ENCODE measurements at regions not wholly inside any gene's neighbourhood (a gene's known extent, or its start where the extent isn't known, plus 50 kb on each side); places are given as distances from the start of the nearest gene placed in this dataset.

DNA sequence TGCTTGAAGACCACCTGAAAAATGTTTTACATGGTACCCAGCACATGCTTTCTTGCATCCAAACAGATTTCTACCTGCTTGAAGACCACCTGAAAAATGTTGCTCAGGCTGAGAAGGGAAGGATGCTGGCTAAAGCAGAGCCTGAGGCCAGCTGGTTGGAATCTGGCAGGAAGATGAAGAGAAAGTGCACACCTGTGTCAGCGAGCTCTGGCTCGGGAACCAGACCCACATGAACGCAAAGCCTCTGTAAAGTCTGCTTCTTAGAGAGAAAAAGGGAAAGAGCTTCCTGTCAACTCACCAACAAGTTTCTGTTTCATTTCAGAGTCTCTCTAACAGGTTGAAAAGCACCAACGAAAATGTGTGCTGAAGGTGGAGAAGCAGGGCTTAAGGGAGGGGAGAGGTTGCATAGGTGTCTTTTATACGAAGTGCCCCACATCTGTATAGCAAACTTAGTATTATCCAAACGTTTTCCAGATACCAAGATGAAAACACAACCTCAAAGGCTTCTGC is 226.0 kb downstream of the TOX3 start:
- no TSS peak for BruUV-seq (replicated peaks)
- H3K4me3 ChIP-seq (ENCODE audit: low read depth, low read length, poor library complexity, severe bottlenecking) = no peak overlapping the region
- no peak overlapping the region for H3K4me2 ChIP-seq (ENCODE audit: low read length)
- DNase-seq (ENCODE audit: low spot score) = no peak
- H3K27ac ChIP-seq (ENCODE audit: low read depth, low read length, poor library complexity, severe bottlenecking) = no peak overlapping the region
- no peaks in the 10 kb centered on the region for H3K4me1 ChIP-seq (ENCODE audit: insufficient read depth, low read length, poor library complexity, severe bottlenecking)
- no peaks in the 10 kb centered on the region for H3K9me2 ChIP-seq (ENCODE audit: insufficient read depth, low read length)
- ChIA-PET CTCF (ENCODE audit: unreplicated experiment) (no interaction called here), POLR2A (no interaction called here)
- no peak overlapping the region for H2AFZ ChIP-seq (ENCODE audit: low read length)
- H3K36me3 ChIP-seq (ENCODE audit: insufficient read depth, low read length) = no peaks in the 10 kb centered on the region
- no peaks in the 10 kb centered on the region for H3K79me2 ChIP-seq (ENCODE audit: insufficient read depth, low read depth, low read length)
- intact Hi-C loops (cut with micrococcal nuclease; ENCODE audit: unreplicated experiment) = no loop called here
- H4K20me1 ChIP-seq (ENCODE audit: insufficient read depth, low read length) = no peaks in the 10 kb centered on the region
- no peak for TF ChIP-seq EZH2phosphoT487 (IDR thresholded peaks at IDR 0.05; ENCODE audit: borderline replicate concordance, low read depth, low read length)
- TF ChIP-seq, protein P1, sequence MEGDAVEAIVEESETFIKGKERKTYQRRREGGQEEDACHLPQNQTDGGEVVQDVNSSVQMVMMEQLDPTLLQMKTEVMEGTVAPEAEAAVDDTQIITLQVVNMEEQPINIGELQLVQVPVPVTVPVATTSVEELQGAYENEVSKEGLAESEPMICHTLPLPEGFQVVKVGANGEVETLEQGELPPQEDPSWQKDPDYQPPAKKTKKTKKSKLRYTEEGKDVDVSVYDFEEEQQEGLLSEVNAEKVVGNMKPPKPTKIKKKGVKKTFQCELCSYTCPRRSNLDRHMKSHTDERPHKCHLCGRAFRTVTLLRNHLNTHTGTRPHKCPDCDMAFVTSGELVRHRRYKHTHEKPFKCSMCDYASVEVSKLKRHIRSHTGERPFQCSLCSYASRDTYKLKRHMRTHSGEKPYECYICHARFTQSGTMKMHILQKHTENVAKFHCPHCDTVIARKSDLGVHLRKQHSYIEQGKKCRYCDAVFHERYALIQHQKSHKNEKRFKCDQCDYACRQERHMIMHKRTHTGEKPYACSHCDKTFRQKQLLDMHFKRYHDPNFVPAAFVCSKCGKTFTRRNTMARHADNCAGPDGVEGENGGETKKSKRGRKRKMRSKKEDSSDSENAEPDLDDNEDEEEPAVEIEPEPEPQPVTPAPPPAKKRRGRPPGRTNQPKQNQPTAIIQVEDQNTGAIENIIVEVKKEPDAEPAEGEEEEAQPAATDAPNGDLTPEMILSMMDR (conservative IDR thresholded peaks at IDR 0.05; ENCODE audit: low read length) = no peak
- H3K9me3 ChIP-seq (ENCODE audit: low read length) = no peaks in the 10 kb centered on the region

DNA sequence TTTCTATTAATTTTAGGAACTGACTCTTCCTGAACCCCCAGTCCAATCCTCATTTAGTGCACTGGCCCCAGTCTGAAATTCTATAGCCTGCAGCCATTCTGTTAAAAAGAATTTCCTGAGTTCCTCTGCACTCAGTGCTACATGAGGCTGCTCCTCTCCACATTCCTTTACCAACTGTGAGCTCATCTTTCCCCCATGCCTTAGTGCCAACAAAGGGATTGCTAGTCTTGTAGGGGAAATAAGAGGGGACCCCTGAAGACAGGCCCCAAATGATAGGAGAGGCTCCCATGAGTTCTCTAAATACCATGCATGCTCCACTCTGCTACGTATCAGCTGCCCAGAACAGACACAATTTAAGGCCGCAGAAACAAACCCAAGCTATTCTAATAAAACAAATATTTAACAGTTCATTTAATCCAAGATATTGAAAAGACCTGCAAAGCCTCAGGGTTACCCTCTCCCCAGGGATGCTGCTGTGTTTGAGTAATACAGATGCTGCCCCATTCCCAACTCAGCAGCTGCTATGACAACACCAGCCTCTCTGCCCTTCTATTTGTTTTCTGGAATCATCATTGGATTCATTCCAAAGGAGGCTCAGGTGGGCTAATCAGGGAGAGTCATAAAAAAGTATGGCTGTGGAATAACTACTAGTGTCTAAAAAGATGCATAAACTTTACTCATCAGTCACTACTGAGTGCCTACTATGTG is 228.5 kb downstream of the TOX3 start:
- no peaks in the 10 kb centered on the region for H3K4me1 ChIP-seq (ENCODE audit: insufficient read depth, low read length, poor library complexity, severe bottlenecking)
- DNase-seq (ENCODE audit: low spot score) = no peak
- ChIA-PET POLR2A (no interaction called here), CTCF (ENCODE audit: unreplicated experiment) (no interaction called here)
- no peaks in the 10 kb centered on the region for H3K36me3 ChIP-seq (ENCODE audit: insufficient read depth, low read length)
- no peaks in the 10 kb centered on the region for H3K9me2 ChIP-seq (ENCODE audit: insufficient read depth, low read length)
- no TSS peak for BruUV-seq (replicated peaks)
- intact Hi-C loops (cut with micrococcal nuclease; ENCODE audit: unreplicated experiment) = no loop called here
- no peaks in the 10 kb centered on the region for H3K9me3 ChIP-seq (ENCODE audit: low read length)
- no peak overlapping the region for H3K27ac ChIP-seq (ENCODE audit: low read depth, low read length, poor library complexity, severe bottlenecking)
- no peak overlapping the region for H2AFZ ChIP-seq (ENCODE audit: low read length)
- H4K20me1 ChIP-seq (ENCODE audit: insufficient read depth, low read length) = no peaks in the 10 kb centered on the region
- no peaks in the 10 kb centered on the region for H3K79me2 ChIP-seq (ENCODE audit: insufficient read depth, low read depth, low read length)
- no peak overlapping the region for H3K4me3 ChIP-seq (ENCODE audit: low read depth, low read length, poor library complexity, severe bottlenecking)
- no peak overlapping the region for H3K4me2 ChIP-seq (ENCODE audit: low read length)
- TF ChIP-seq EZH2phosphoT487 (IDR thresholded peaks at IDR 0.05; ENCODE audit: borderline replicate concordance, low read depth, low read length) = no peak
- TF ChIP-seq, protein P1 (conservative IDR thresholded peaks at IDR 0.05; ENCODE audit: low read length) = no peak

DNA sequence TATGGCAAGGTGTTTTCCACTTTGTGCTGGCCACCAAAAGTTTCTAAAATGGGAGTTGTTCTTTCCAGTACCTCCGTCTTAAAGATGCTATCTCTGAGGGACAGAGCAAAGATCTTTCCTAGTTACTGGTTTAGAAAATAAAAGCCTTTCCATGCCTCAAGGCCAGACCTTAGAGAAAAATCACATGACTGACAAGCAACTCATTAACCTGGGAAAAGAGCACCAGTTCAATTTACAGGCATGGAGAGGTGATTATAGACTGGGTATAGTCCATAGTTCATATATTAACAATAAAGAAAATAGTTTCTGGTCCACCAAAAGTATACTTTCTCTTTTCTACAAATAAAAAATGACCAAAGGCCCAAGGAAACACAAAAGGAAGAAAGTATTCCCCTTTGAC is 230.7 kb downstream of the TOX3 start:
- H3K9me3 ChIP-seq (ENCODE audit: low read length) = no peaks in the 10 kb centered on the region
- H3K4me1 ChIP-seq (ENCODE audit: insufficient read depth, low read length, poor library complexity, severe bottlenecking) = no peaks in the 10 kb centered on the region
- H3K4me3 ChIP-seq (ENCODE audit: low read depth, low read length, poor library complexity, severe bottlenecking) = no peak overlapping the region
- intact Hi-C loops (cut with micrococcal nuclease; ENCODE audit: unreplicated experiment) = no loop called here
- no peak overlapping the region for H3K4me2 ChIP-seq (ENCODE audit: low read length)
- no TSS peak for BruUV-seq (replicated peaks)
- no peaks in the 10 kb centered on the region for H3K79me2 ChIP-seq (ENCODE audit: insufficient read depth, low read depth, low read length)
- no peaks in the 10 kb centered on the region for H4K20me1 ChIP-seq (ENCODE audit: insufficient read depth, low read length)
- H3K9me2 ChIP-seq (ENCODE audit: insufficient read depth, low read length) = no peaks in the 10 kb centered on the region
- H3K36me3 ChIP-seq (ENCODE audit: insufficient read depth, low read length) = no peaks in the 10 kb centered on the region
- DNase-seq (ENCODE audit: low spot score) = no peak
- ChIA-PET POLR2A (no interaction called here), CTCF (ENCODE audit: unreplicated experiment) (no interaction called here)
- TF ChIP-seq, protein P1 (conservative IDR thresholded peaks at IDR 0.05; ENCODE audit: low read length) = no peak
- no peak overlapping the region for H3K27ac ChIP-seq (ENCODE audit: low read depth, low read length, poor library complexity, severe bottlenecking)
- no peak overlapping the region for H2AFZ ChIP-seq (ENCODE audit: low read length)

All from OCI-LY7 (cell line).